ENCODE measurements at regions not wholly inside any gene's neighbourhood (a gene's known extent, or its start where the extent isn't known, plus 50 kb on each side); places are given as distances from the start of the nearest gene placed in this dataset.

DNA sequence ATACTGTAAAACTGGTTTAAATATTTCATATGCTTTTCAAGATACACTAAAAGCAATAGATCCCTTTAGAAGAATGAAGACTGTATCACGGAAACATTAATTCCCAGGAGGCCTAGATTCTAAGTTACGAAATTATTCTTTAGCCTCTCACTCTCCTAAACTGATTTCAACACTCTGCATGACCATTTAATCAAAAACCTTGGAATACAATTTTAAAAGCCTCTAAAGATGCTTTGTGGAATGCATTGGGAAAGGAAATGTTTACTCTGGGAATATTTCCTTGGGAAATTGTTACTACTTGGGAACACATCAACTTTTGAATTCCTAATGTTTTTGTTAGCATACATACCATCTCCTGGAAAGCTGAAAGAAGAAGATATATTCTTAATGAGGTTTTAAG, 255.7 kb upstream of the FAR2 start:
- ATAC-seq (peak; percentile 87), DNase-seq (ENCODE audit: low spot score) (no peak)
- intact Hi-C loops (cut with DNase I), result no loop called here

DNA sequence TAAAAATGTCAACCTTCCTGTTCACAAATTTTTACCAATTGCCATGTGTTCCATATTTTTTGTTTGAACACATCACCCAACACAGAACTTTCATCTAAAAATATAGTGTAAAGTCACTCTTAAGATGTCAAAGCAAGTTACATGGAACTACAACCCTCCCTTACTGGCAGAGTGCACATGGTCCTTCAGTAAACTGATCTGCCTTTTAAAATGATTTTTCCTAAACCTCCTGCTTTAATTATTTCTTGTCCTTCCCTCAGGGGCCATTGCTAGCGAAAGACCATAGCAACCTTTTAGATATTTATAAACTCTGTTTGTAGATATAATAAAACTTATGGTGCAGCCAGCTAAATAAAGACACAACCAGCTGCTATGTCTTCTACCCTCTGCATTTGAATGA, 255.2 kb upstream of the FAR2 start:
- no peak for DNase-seq (ENCODE audit: low spot score)
- no peak for ATAC-seq
- intact Hi-C loops (cut with DNase I), result no loop called here

DNA sequence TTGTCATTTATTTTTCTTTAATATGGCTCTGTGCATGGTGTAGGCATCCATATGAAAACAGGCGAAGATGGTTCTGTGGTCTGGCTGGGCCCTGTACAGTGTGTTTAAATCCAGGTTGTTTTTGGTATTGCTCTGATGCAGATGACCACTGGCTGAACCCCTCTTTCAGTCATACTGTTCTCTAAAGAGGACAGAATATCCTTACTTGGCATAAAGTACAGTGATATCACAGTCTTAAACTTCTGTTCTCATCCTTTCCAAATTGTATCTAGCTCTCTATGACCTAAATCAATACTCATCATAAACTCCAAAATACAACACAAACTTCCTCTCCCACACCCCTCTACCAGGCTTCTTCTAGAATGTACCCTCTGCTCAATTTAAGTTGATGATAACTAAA, 252.7 kb upstream of the FAR2 start:
- intact Hi-C loops (cut with DNase I), result no loop called here
- DNase-seq (ENCODE audit: low spot score) (no peak), ATAC-seq (peak; percentile 32)

DNA sequence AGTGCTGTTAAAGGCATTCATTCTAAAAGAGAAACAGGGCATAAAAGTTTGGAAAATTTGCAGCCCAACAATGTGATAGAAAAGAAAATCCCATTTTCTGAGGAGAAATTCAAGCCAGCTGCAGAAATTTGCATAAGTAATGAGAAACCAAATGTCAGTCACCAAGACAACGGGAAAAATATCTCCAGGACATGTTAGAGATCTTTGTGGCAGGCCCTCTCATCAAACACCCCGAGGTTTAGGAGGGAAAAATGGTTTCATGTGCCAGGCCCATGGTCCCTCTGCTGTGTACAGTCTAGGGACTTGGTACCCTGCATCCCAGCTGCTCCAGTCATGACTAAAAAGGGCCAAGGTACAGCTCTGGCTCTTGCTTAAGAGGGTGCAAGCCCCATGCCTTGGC, 251.0 kb upstream of the FAR2 start:
- no peak for ATAC-seq
- intact Hi-C loops (cut with DNase I), result no loop called here

DNA sequence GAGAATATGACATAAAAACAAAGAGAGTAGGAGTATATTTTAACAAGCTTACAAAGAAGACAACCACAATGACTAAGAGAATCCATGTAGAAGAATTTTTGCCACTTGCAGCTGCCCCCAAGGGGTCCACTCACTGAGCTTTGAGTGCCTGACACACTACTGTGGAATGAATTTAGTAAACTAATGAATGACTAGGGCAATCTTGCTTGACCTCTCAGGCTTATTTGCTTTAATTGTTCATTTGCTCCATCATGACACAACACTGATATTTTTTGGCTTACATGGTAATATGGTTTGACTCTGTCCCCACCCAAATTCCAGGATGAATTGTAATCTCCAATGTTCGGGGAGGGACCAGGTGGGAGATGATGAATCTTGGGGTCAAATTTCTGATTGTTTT, 249.1 kb upstream of the FAR2 start:
- ATAC-seq, result no peak
- DNase-seq (ENCODE audit: low spot score), result no peak
- intact Hi-C loops (cut with DNase I), result no loop called here

More for the DNA sequence above, 251.0 kb upstream of the FAR2 start:
- no peak for DNase-seq (ENCODE audit: low spot score)

DNA sequence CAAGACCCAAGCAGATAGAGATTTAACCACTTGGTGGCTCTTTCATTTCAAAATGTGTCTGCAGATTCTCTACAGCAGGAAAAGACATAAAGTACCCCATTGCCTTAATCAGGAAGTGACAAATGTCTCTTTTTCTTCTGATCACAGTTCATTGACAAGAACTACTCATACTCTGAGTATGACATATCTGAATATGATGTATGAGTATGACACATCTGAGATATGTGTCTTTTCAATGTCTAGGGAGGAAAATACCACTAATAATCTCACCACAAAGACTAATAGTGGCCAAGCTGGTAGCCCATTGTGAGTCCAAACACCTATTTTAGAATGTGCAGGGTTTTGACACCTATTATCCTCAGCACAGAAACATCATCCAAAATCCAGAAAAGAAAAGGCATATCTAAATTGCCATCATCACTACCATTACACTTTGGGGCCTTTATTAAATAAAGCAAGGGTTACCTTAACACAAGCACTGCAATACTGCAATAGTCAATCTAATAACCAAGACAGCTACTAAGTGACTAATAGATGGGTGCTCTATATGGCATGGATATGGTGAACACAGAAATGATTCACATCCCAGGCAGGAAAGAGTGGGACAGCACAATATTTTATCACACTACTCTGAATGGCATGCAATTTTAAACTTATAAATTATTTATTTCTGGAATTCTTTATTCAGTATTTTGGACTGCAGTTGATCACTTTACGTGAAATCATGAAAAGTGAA, 243.7 kb upstream of the FAR2 start:
- no peak for DNase-seq (ENCODE audit: low spot score)
- intact Hi-C loops (cut with DNase I), result no loop called here
- ATAC-seq, result no peak

DNA sequence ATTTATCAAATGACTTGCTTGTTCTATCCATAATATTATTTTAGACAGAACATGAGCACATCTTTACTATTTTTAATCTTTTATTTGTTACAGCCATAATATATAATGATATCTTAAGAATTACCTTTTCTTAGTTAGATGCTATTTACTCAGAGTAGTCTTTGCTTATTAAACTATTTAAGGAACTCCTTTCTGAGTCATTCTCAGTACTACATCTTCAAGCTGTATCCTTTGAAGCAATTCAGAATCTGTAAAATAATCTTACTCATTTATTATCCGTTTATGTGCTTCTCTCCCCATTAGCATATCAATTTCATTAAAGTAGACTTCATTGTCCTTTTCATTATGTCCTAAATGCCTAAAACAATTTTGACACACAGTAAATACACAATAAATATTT, 240.4 kb upstream of the FAR2 start:
- DNase-seq (ENCODE audit: low spot score), result no peak
- intact Hi-C loops (cut with DNase I), result no loop called here
- no peak for ATAC-seq

DNA sequence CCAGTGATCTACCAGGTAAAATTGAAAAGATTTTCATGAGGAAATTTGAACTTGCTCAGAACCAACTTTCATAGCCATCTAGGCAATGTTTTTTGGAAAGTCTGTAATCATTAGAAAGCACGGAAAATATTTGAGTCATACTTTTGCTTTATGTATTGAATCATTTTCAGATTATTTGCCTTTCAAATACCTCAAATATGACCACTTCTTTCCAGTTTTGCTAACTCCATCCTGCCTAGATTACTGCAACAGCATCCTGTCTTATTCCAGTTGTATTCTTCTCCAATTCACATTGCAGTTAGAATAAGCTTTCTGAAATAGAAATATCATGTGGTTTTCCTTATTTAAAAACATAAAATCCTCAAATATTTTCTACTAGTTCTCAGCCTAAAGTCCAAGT, 239.8 kb upstream of the FAR2 start:
- intact Hi-C loops (cut with DNase I), result no loop called here
- ATAC-seq, result no peak
- no peak for DNase-seq (ENCODE audit: low spot score)

DNA sequence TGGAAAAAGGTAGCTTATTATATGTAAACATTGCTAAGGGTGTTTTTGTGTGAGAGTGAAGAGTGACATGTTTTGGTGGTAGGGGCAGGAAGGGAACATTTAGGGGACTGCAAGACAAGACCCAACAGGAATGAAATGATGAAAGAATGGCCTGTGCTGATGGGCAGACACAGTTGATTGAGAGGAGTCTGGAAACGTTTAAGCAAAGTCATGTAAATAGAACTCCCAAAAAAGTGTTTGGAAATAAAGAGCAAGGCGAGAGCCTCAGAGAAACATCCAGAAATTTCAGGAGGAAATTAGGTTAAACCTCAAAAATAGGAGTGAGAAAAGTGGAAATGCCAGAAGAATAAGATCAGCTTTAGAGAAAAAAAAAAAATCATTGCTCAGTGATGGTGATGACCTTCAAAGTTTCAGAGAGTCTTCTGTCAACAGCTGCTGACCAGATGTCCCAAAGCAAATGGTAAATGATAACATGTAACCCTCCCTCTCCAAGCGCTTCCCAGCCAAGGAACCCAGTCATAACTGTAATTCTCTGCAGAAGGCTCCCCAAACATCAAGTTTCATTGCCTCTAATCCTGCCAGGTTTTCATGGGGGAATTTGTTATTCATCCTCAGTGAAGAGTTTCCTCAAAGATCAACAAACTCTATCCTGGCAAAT, 223.2 kb upstream of the FAR2 start:
- peak; percentile 91 for ATAC-seq
- no peak for DNase-seq (ENCODE audit: low spot score)
- intact Hi-C loops (cut with DNase I), result no loop called here

DNA sequence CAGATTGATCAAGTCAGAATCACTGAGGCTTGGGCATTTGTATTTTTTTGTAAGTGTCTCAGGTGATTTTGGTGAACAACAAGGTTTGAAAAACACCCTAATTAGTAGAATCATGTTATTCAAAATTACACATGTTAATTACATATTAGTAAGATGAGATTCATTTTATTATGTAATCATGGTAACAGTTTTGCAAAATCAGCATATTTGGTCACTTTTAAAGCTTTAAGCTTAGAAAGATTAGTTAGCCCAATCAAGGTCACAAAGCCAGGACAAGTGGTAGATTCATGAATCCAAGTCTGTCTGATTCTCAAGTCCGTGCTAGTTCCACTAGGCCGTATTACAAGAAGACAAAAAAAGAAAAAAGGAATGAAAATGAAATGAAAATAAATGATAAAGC, 218.4 kb upstream of the FAR2 start:
- ATAC-seq (no peak), DNase-seq (ENCODE audit: low spot score) (no peak)
- intact Hi-C loops (cut with DNase I), result no loop called here

DNA sequence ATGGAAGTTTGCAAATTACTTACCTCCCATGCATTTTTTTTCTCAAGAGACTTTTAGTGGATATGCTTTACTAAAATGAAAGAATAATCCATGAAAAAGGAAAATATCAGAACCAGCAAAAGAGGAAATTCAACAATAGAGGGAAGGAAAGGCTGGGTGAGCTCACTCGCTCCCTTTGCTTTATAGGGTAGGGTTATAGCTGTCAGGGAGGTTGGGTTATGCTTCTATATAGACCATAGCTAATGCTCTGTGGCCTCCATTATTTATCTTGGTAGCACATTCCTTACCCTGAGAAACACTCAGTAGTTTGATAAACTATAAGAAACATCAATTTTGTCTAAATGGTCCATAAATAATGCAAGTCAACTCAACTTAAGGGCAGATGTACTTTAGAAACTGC, 215.9 kb upstream of the FAR2 start:
- no peak for ATAC-seq
- intact Hi-C loops (cut with DNase I), result no loop called here
- DNase-seq (ENCODE audit: low spot score), result no peak

DNA sequence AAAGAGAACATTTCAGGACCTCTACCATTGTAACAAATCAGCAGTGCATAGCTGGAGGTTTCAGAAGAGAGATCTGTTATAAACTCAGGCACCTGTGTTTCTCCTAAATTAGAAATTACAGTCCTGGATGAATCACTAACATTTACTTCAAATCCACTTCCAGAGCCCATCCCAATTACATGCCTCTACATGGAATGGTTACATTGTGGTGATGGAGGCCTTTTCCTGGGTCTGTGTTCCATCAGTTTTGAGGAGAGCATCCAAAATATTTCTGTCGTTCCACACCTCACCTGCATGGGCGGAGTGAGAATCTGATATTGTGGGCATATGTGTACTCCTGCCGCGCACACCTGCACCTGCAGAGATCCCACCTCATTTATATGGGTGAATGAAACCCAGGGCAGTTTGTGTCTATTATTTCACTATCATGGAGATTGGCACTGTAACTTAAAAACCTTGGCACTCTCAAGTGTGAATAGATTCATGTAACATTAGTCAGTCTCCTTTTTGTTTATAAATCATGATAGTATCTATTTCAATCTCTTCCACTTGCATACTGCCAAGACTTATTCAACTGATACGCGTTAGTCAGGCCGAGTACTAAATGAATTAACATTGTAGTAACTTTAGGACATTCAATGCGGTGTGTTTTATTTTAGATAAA, 215.1 kb upstream of the FAR2 start:
- ATAC-seq (no peak), DNase-seq (ENCODE audit: low spot score) (no peak)
- intact Hi-C loops (cut with DNase I), result no loop called here

DNA sequence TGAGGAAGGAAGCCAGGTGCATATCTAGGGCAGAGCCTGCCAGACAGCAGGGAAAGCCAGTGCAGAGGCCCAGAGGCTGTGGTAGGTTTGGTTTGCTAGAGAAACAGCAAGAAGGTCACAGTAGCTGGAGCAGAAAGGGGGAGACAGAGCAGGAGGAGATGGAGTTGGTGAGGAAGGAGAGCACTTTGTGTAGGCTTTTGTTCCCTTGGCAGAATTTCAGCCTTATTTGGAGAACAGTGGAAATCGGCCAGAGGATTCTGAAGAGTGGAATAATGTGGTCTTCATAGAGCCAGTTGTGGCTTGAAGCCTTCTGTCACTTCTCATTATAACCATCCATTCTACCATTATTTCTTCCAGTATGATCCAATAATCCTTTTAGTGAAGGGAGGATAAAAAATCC, 212.9 kb upstream of the FAR2 start:
- ATAC-seq, result no peak
- DNase-seq (ENCODE audit: low spot score), result no peak
- intact Hi-C loops (cut with DNase I), result no loop called here

DNA sequence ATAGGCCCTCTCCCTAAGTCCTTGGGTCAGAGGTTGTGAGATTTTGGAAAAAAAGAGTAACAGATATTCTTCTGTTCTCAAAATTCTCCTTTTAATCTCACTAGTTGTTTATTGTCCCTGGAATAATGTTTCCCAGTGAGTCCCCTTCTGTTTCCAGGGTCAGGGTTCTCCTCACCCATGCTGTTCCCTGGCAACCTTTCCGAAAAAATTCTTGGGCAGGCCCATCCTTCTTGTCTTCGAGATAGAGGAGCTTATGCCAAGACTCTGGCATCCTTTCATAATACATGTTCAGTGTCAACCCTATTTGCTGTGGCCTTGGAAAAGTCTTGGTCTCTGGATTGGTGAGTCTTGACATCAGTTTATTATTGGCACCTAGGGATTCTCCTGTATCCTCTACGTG, 212.4 kb upstream of the FAR2 start:
- peak; percentile 39 for ATAC-seq
- intact Hi-C loops (cut with DNase I), result no loop called here
- DNase-seq (ENCODE audit: low spot score), result no peak

DNA sequence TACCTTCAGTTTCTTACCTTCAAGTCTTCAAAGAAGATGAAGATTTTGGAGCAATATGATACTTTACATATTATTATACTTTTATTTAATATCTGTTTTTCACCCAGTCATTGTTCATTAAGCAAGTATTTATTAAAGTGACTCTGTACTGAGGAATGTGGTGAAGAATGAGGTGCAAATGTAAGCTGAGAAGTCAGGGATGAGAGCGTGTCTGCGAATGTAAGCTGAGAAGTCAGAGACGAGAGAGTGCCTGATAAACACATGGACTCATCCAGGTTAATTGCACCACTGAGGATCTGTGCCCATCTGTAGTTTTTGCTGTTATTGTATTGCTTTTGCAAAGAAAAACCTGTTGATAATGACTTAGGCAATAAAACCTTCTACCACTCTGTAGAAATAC, 211.9 kb upstream of the FAR2 start:
- intact Hi-C loops (cut with DNase I), result no loop called here
- ATAC-seq, result no peak
- no peak for DNase-seq (ENCODE audit: low spot score)

DNA sequence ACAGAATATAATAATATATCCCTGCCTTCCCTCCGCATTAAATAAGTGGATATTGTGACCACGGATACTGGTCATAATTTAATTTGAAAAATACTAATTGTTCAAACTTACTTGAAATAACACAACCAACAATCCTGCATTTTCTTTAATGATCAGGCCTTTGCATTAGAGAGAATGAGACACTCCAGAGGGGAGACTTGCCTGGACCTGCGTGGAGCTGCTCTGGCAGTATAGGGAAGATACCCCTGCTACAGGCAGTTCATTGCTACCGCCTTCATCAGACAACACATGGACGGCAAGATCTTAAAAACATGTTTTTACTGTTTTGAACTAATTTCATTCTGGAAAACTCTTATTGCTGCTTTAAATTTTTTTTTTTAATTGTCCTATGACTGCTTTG, 211.0 kb upstream of the FAR2 start:
- ATAC-seq (no peak), DNase-seq (ENCODE audit: low spot score) (no peak)
- intact Hi-C loops (cut with DNase I), result no loop called here

DNA sequence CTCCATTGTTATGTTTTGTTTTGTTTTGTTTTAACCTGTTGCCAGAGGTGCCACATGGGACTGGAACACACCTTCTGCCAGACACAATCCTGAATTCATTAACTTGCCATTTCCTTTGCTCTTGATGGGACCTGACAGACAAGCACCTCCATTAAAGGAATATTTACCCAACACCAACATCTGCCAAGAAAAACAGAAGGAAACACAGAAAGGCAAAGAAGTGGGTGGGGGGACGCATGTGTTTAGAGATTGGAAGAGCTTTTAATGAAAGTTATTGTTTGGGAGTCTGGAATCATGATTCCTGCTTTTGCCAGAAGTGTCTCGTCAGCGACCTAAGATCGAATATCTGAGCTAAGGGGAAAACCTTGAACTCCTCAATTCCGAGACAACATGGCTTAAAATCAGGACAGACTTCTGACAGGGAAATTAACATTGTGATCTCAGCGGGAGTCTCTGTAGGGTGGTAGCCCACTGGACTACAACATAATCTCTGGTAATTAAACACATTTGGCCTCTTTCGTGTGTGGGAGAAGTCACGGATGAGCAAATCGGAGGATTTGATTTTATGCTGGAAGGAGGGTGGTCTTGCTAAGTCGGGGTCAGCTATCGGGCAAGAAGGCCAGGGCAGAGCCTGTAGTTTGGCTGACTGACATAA, 210.4 kb upstream of the FAR2 start:
- ATAC-seq (peak; percentile 31), DNase-seq (ENCODE audit: low spot score) (no peak)
- intact Hi-C loops (cut with DNase I), result no loop called here

DNA sequence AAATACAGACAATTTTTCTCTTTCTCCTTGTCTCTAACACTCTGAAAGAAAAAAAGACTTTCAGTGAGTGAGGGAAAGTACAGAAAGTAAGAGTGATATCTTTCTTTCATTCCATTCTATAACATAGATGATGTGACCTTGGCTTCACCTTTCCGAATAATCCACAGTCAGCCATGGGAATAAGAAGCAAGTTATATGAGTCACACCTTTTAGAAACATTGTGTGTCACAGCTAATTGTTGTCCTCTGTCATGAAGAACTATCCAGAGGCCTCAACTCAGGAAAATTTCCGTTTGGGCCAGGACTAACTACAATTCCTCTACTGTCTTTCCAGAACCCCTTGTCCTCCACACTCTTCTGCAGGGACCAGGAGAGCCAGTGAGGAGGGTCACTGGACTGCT, 209.7 kb upstream of the FAR2 start:
- ATAC-seq (no peak), DNase-seq (ENCODE audit: low spot score) (no peak)
- intact Hi-C loops (cut with DNase I), result no loop called here

DNA sequence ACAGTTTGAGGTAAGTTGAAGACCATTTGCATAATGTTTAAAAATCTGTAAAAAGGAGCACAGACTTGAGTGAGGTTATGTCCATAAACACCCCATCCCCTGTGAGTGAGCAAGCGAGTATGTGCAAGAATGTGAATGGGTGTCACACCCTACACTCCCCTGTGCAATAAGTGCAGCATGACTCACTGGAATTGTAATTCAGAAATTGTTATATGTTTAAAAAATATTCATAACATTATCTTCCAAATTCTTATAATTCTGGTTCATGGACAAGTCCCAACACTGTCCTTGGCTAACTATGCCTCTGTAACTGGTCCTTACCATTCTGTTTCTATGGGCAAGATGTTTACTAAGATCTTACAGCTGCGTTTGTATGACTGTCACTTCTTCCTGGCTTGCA, 207.8 kb upstream of the FAR2 start:
- DNase-seq (ENCODE audit: low spot score) (no peak), ATAC-seq (no peak)
- intact Hi-C loops (cut with DNase I), result no loop called here

DNA sequence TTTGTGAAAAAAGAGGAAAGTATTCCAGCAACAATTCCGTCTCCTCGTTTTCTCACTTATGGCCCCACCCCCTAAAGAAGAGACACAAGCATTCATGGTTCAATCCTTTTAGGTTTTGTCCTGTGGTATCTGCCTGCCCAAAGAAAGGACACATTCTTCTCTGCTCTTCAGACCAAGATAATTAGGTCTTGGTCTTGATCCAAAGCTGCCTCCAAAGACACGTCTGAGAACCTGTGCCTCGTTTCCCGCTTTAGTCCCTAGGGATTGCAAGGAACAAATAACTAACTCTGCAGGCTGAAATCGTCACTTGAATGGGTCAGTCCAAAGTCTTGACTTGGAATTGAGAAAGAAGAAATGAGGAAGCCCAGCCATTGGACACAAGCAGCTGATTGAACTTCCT, 202.7 kb upstream of the FAR2 start:
- intact Hi-C loops (cut with DNase I), result no loop called here
- ATAC-seq (no peak), DNase-seq (ENCODE audit: low spot score) (no peak)

All from sciatic nerve (tissue), 2 donors.